GM13977 (cell line): ENCODE measurements at regions not wholly inside any gene's neighbourhood (a gene's known extent, or its start where the extent isn't known, plus 50 kb on each side); places are given as distances from the start of the nearest gene placed in this dataset.

Experiments used
- DNase-seq: peaks from one replicate; pipeline ENCODE4 v3.0.0; 2012; ENCODE audit warnings: low spot score
- in situ Hi-C: fragments of 300-500 bp; cut with MboI; formaldehyde crosslinking; loops from one replicate; pipeline ENCODE4 v1.12.0; 2022; ENCODE audit warnings: low sequenced_read_pairs, low pct_unique_long_range_greater_than_20kb, mixed read lengths, inconsistent platforms; ENCODE audit not compliant: unreplicated experiment
- TF ChIP-seq, protein P1 (sequence below): IDR thresholded peaks from 2 replicates; pipeline ENCODE4 v1.5.1; 2012; ENCODE audit warnings: mild to moderate bottlenecking, control low read depth; ENCODE audit not compliant: insufficient read depth; ENCODE audit errors: extremely low read depth, missing control alignments

DNA sequence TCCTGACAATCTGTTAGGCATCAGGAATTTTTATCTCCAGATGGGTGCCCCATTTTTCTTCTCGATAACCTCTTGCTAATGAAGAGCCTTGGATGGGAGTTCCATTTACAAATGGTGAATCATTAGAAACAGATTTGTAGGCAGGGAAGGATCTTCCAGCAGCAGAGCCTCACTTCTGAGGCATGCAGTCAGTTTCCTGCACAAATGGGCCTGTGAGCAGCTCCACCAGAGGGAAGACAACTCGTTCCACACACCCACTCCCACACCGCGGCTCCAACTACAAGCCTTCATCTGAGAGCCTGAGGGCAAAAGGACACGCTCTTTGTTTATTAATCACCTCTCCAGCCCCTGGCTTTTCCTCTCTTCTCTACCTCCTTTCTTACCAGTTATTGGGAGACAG, 108.5 kb downstream of the CTAGE1 start:
- TF ChIP-seq, protein P1, sequence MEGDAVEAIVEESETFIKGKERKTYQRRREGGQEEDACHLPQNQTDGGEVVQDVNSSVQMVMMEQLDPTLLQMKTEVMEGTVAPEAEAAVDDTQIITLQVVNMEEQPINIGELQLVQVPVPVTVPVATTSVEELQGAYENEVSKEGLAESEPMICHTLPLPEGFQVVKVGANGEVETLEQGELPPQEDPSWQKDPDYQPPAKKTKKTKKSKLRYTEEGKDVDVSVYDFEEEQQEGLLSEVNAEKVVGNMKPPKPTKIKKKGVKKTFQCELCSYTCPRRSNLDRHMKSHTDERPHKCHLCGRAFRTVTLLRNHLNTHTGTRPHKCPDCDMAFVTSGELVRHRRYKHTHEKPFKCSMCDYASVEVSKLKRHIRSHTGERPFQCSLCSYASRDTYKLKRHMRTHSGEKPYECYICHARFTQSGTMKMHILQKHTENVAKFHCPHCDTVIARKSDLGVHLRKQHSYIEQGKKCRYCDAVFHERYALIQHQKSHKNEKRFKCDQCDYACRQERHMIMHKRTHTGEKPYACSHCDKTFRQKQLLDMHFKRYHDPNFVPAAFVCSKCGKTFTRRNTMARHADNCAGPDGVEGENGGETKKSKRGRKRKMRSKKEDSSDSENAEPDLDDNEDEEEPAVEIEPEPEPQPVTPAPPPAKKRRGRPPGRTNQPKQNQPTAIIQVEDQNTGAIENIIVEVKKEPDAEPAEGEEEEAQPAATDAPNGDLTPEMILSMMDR = no peak
- in situ Hi-C loops = no loop called here
- no peak for DNase-seq

DNA sequence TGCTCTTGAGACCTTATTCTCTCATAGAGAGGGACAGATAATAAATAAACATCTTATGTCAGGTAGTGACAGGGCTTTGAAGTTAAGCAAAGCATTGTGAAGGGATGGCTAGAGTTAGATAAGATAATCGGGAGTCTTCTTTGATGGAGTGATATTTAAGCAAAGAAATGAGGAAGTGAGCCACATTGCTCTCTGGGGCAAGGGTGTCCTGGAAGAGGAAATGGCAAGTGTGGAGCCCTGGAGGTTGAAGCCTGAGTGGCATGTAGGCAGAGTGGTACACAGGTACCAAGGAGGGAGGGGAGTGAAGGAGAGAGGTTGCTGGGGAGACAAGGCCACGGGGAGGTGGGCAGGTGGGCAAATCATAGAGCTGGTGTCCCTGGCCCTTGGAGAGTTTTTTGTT, 110.2 kb downstream of the CTAGE1 start:
- in situ Hi-C loops = no loop called here
- TF ChIP-seq, protein P1 = no peak
- DNase-seq = no peak

DNA sequence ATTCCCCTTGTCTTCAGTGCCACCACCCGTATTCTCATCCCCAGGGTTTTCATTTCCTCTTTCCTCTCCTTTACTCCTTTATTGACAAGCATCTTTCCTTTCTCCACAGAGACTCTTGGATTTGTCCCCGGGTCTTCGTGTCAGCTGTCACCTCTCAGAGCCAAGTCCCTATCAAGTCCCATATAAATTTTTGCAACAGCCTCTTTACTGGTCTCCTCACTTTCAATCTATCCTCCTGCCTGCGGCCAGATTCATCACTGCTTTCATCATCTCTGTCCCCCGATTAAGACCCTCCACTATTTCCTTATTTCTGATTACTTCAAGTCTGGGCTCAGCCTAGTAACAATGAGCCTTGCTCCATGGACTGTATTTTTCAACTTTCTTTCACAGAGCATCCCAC, 113.8 kb downstream of the CTAGE1 start:
- in situ Hi-C loops = no loop called here
- TF ChIP-seq, protein P1 = no peak
- no peak for DNase-seq

DNA sequence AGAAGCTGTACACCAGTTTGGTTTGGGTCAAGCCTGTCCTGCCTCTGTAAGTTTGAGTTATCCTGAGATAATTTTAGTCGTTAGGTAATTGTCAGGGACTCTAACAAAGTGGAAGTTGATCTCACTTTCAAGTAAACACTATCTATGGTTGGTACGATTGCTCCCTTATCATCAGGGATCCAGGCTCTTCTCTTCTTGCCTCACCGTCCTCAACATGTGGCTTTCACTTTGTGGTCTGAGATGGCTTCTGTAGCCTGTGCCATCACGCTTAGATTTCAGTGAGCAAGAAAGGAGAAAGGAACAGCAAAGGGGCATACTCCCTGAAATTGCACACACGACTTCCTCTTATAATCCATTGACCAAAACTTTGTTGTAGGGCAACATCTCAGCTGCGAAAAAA, 115.6 kb downstream of the CTAGE1 start:
- TF ChIP-seq, protein P1 = no peak
- in situ Hi-C loops = no loop called here
- DNase-seq = no peak

DNA sequence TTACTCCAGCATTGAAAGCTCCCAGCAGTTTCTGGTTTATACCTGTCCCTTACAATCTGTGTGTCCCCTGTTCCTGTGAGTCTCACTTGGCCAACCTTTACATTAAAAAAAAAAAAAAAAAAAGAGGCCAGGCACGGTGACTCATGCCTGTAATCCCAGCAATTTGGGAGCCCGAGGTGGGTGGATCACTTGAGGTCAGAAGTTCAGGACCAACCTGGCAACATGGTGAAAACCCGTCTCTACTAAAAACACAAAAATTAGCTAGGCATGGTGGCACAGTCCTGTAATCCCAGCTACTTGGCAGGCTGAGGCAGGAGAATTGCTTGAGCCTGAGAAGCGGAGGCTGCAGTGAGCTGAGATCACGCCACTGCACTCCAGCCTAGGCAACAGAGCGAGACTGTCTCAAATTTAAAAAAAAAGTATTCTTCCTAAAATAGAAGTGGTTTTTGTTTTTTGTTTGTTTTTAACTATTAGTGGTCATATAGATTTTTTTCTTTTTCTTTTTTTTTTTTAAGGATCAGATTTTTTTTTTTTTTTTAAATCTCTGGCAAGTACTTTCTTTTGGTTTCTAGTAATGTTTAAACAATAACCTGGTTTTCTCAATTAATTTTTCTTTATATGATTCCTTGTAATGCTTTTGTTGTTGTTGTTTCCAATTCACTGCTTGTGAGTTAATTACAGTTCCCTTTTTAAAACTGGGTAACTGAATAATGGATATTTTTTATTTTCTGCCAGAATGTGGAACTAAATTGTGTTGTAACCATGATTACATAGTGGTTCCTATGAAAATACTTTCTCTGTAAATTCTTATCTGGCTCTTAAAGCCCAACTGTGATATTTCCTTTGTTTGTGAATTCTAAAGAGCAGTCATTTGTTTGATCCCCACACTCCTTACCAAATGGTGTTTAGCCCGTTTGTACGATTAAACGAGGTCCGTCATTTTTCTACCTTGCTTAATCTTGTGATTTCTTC, 116.8 kb downstream of the CTAGE1 start:
- TF ChIP-seq, protein P1 = no peak
- DNase-seq = no peak
- in situ Hi-C loops = no loop called here

DNA sequence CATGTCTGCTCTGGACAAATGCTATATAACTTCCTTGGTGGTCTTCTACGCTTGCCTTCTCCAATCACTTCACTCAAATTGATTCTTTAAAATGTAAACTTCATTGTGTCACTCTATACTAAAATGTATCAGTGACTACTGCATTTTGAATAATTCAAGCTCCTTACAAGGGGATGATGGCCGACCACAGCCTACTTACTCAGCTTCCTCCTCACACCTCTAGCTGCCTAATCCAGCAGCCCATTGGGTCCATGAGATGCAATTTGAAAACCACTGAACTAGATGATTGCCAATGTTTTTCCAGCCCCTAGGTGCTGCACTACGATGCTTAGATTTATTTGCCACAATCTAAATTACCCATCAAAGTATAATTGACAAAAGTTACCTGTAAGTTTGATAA, 120.7 kb downstream of the CTAGE1 start:
- no peak for DNase-seq
- TF ChIP-seq, protein P1 = no peak
- in situ Hi-C loops = no loop called here
